K562 (cell line): ENCODE measurements at regions not wholly inside any gene's neighbourhood (a gene's known extent, or its start where the extent isn't known, plus 50 kb on each side); places are given as distances from the start of the nearest gene placed in this dataset.

Experiments
- ATAC-seq: fragments of 200-7000 bp; cut with Tn5 transposase; 3 replicates; pipeline ENCODE4 v1.9.1; 2020; ENCODE audit warnings: moderate library complexity
- BruUV-seq: library from RNA; stranded (reverse); fragments of 400-500 nt; replicated peaks from 2 replicates; lab custom pipeline; 2021; lab: Mats Ljungman, UMichigan
- CTCF ChIA-PET: fragments of 300-600 bp; formaldehyde crosslinking; extraction: SDS; loops from one replicate; lab custom pipeline; 2021; ENCODE audit warnings: low intra/inter-chr PET ratio; lab: Yijun Ruan, JAX
- POLR2A ChIA-PET: fragments of 300-600, 350-650 bp; sonication (Branson Sonifier 250); formaldehyde crosslinking; extraction: SDS; loops from one replicate; lab custom pipeline; 2021; ENCODE audit warnings: antibody characterized with exemption, inconsistent platforms; lab: Yijun Ruan, JAX
- DNase-seq, 4 experiments: peaks; one replicate each; pipeline versions ENCODE4 v3.0.0 to v3.0.0-alpha.2; 2011 to 2018; ENCODE audit warnings: low spot score in 3 of 4, mixed read lengths in 3 of 4; ENCODE audit errors: extremely low read depth in 1 of 4
- FAIRE-seq: peaks from 2 replicates; lab custom pipeline; 2011; peaks lifted over from hg19 to GRCh38; lab: Jason Lieb, UNC
- H2AFZ ChIP-seq: 2 replicates; pipeline ENCODE4 v1.6.0; 2011; ENCODE audit warnings: low read depth, low read length, control low read depth, inconsistent platforms
- H3K27ac ChIP-seq: fragments of 200-600 bp; 3 replicates; pipeline ENCODE4 v1.8.0; 2011; ENCODE audit warnings: low read depth, mild to moderate bottlenecking, control low read depth, inconsistent platforms, low read length, moderate library complexity, mixed read lengths; ENCODE audit errors: extremely low read depth
- H3K27me3 ChIP-seq, 2 experiments: fragments of 300-600 bp in 1 of 2; 2 replicates in 1 of 2; 3 replicates in 1 of 2; pipeline versions ENCODE4 v1.6.0 to v1.8.0; 2011; ENCODE audit warnings: inconsistent platforms in 2 of 2, low read length in 2 of 2, mild to moderate bottlenecking in 1 of 2, mixed read lengths in 1 of 2, moderate library complexity in 1 of 2; ENCODE audit not compliant: control insufficient read depth in 2 of 2, insufficient read depth in 2 of 2
- H3K36me3 ChIP-seq: fragments of 300-600 bp; 3 replicates; pipeline ENCODE4 v1.8.0; 2011; ENCODE audit warnings: mild to moderate bottlenecking, low read length, inconsistent platforms; ENCODE audit not compliant: control insufficient read depth, insufficient read depth
- H3K4me1 ChIP-seq, 2 experiments: fragments of 200-600 bp in 1 of 2; replicated peaks in 1 of 2; 2 replicates in 1 of 2; 3 replicates in 1 of 2; pipeline versions ENCODE4 v1.5.1 to v1.8.0; 2011; ENCODE audit warnings: inconsistent platforms in 2 of 2, low read length in 2 of 2, mild to moderate bottlenecking in 1 of 2, mixed read lengths in 1 of 2, moderate library complexity in 1 of 2; ENCODE audit not compliant: control insufficient read depth in 2 of 2, insufficient read depth in 2 of 2
- H3K4me2 ChIP-seq: 2 replicates; pipeline ENCODE4 v1.6.1; 2011; ENCODE audit warnings: low read length, control low read depth, inconsistent platforms, mixed read lengths; ENCODE audit not compliant: insufficient read depth
- H3K4me3 ChIP-seq: fragments of 200-600 bp; sonication (generic), shearing (Covaris generic); 2 replicates; pipeline ENCODE4 v1.5.1; 2016; ENCODE audit warnings: control low read depth, inconsistent platforms
- H3K79me2 ChIP-seq: fragments of 200-600 bp; 3 replicates; pipeline ENCODE4 v1.8.0; 2011; ENCODE audit warnings: low read length, inconsistent platforms; ENCODE audit not compliant: control insufficient read depth, insufficient read depth
- H3K9ac ChIP-seq, 2 experiments: 2 replicates each; pipeline versions ENCODE4 v1.6.0 to v1.6.1; 2011; ENCODE audit warnings: low read depth in 2 of 2, low read length in 2 of 2, control low read depth in 1 of 2, inconsistent platforms in 1 of 2, mild to moderate bottlenecking in 1 of 2, mixed read lengths in 1 of 2; ENCODE audit not compliant: insufficient read depth in 1 of 2
- H3K9me1 ChIP-seq: one replicate; pipeline ENCODE4 v1.6.0; 2011; ENCODE audit warnings: inconsistent platforms, mild to moderate bottlenecking, low read length, moderate library complexity; ENCODE audit not compliant: control insufficient read depth, insufficient read depth
- H3K9me3 ChIP-seq: replicated peaks from 2 replicates; pipeline ENCODE4 v1.5.1; 2011; ENCODE audit warnings: low read depth, low read length, inconsistent platforms; ENCODE audit not compliant: control insufficient read depth, insufficient read depth
- H4K20me1 ChIP-seq: replicated peaks from 2 replicates; pipeline ENCODE4 v1.6.1; 2011; ENCODE audit warnings: low read length, inconsistent platforms, mixed read lengths; ENCODE audit not compliant: control insufficient read depth, insufficient read depth
- BRCA1 ChIP-seq, 2 experiments: fragments of 450-650 bp in 1 of 2; sonication (generic) in 1 of 2; formaldehyde crosslinking in 1 of 2; IDR thresholded peaks; 2 replicates each; pipeline versions ENCODE4 v1.5.0 to v1.6.1; 2017 to 2020; ENCODE audit warnings: mild to moderate bottlenecking in 1 of 2, missing genetic modification reagents in 1 of 2
- CHD1 ChIP-seq: fragments of 200-600 bp; sonication (generic); IDR thresholded peaks from one replicate; pipeline ENCODE4 v1.6.1; 2012; ENCODE audit warnings: mild to moderate bottlenecking, moderate library complexity, low read length, inconsistent platforms
- EZH2 ChIP-seq: IDR thresholded peaks from 2 replicates; pipeline ENCODE4 v1.6.1; 2012; ENCODE audit warnings: low read depth, mild to moderate bottlenecking, inconsistent platforms, low read length, borderline replicate concordance
- IFI16 ChIP-seq: fragments of 250-450 bp; sonication (Bioruptor Pico); IDR thresholded peaks from 2 replicates; pipeline ENCODE4 v2.1.2; 2022; ENCODE audit warnings: mild to moderate bottlenecking, inconsistent platforms
- KAT8 ChIP-seq: fragments of 450-650 bp; IDR thresholded peaks from 2 replicates; pipeline ENCODE4 v1.6.1; 2016; ENCODE audit warnings: low read depth, mild to moderate bottlenecking
- NFIC ChIP-seq: fragments of 450-650 bp; IDR thresholded peaks from 2 replicates; pipeline ENCODE4 v1.6.1; 2017; ENCODE audit warnings: mild to moderate bottlenecking, inconsistent platforms
- TCFL5 ChIP-seq: fragments of 250-450 bp; sonication (Bioruptor Pico); conservative IDR thresholded peaks from 2 replicates; pipeline ENCODE4 v1.6.1; 2021; ENCODE audit warnings: mild to moderate bottlenecking, moderate library complexity, matching md5 sums
- XRCC3 ChIP-seq: fragments of 450-650 bp; IDR thresholded peaks from 2 replicates; pipeline ENCODE4 v1.6.1; 2017; ENCODE audit warnings: mild to moderate bottlenecking, moderate library complexity
- ZNF316 ChIP-seq: fragments of 450-650 bp; IDR thresholded peaks from 2 replicates; pipeline ENCODE4 v1.6.1; 2016
- WGBS: fragments of 100-300 bp; shearing (Covaris generic); methylation state at CpG from one replicate; pipeline ENCODE4 v1.1.6; 2016; ENCODE audit warnings: low coverage, mixed read lengths; ENCODE audit not compliant: insufficient coverage; ENCODE audit errors: missing lambda C conversion rate; 5-methylcytosine and 5-hydroxymethylcytosine counted together
- in situ Hi-C: fragments of 300-500 bp; cut with MboI; formaldehyde crosslinking; loops from 4 replicates; pipeline ENCODE4 v1.15.0; 2018; ENCODE audit warnings: inconsistent platforms, mixed read lengths
- intact Hi-C: fragments of 100-400 bp; cut with micrococcal nuclease; formaldehyde crosslinking; loops from 2 replicates; pipeline ENCODE4 v1.14.2; 2022
- TF ChIP-seq, protein P1 (sequence below): fragments of 200-800 bp; sonication (Bioruptor generic); IDR thresholded peaks from 2 replicates; pipeline ENCODE4 v1.6.1; 2017; ENCODE audit warnings: missing genetic modification characterization, missing compliant biosample characterization
- TF ChIP-seq, protein P2 (sequence below): sonication (generic); formaldehyde crosslinking; IDR thresholded peaks from 2 replicates; pipeline ENCODE4 v1.8.0; 2022; ENCODE audit warnings: mild to moderate bottlenecking, low read depth, missing genetic modification reagents
- TF ChIP-seq, protein P3 (sequence below): fragments of 450-650 bp; IDR thresholded peaks from 2 replicates; pipeline ENCODE4 v1.6.1; 2014; ENCODE audit warnings: low read depth, mild to moderate bottlenecking, moderate library complexity, borderline replicate concordance
- TF ChIP-seq, protein P4 (sequence below): sonication (generic); formaldehyde crosslinking; IDR thresholded peaks from 2 replicates; pipeline ENCODE4 v1.5.0; 2020; ENCODE audit warnings: missing genetic modification reagents

DNA sequence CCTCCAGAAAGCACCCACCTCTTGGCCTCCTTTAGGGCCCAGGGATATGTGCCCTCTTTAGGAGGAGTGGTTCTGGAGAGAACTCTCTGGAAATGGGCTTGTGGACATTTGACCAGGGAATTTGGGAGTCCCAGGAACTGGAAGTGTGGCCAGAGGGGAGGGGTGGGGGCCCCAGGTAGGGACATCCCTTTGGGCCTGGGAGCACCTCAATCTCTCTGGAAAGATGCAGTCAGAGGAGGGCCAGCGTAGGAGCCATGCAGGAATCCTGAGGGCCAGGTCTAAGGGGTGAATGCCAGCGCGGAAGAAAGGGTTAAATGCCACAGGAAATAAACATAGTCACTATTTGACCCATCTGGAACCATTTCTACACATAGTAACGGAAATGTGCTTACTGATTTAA lies 50.3 kb upstream of the ITGA11 start:
- H3K27me3 ChIP-seq, result peaks cover 0 to 18% of the 10 kb centered on the region in 2 experiments; a peak in 3 of 5 replicates
- CTCF ChIA-PET, result no interaction called here
- intact Hi-C loops (no loop called here), in situ Hi-C loops (no loop called here)
- H3K9me1 ChIP-seq, result no peaks in the 10 kb centered on the region
- DNase-seq (no peak), ATAC-seq (no peak), FAIRE-seq (no peak)
- 0% methylated on average over 4 of the region's 4 CpGs for WGBS
- no peaks in the 10 kb centered on the region for H3K4me1 ChIP-seq
- no peak overlapping the region for H3K9ac ChIP-seq
- H3K4me3 ChIP-seq, result no peak overlapping the region
- no peak overlapping the region for H3K4me2 ChIP-seq
- no peak overlapping the region for H3K27ac ChIP-seq
- H3K79me2 ChIP-seq, result no peaks in the 10 kb centered on the region
- BruUV-seq, result no TSS peak
- H4K20me1 ChIP-seq, result no peaks in the 10 kb centered on the region; the same call in 1 of the 2 replicates
- H3K9me3 ChIP-seq, result no peaks in the 10 kb centered on the region
- no peaks in the 10 kb centered on the region for H3K36me3 ChIP-seq
- no peak overlapping the region for H2AFZ ChIP-seq
- POLR2A ChIA-PET, result no interaction called here
- TF ChIP-seq ZNF316 (no peak), NFIC (no peak), KAT8 (no peak), CHD1 (no peak), TCFL5 (CRISPR knock-in tag) (no peak)
- TF ChIP-seq, protein P1, sequence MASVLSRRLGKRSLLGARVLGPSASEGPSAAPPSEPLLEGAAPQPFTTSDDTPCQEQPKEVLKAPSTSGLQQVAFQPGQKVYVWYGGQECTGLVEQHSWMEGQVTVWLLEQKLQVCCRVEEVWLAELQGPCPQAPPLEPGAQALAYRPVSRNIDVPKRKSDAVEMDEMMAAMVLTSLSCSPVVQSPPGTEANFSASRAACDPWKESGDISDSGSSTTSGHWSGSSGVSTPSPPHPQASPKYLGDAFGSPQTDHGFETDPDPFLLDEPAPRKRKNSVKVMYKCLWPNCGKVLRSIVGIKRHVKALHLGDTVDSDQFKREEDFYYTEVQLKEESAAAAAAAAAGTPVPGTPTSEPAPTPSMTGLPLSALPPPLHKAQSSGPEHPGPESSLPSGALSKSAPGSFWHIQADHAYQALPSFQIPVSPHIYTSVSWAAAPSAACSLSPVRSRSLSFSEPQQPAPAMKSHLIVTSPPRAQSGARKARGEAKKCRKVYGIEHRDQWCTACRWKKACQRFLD (CRISPR knock-in tag), result no peak

DNA sequence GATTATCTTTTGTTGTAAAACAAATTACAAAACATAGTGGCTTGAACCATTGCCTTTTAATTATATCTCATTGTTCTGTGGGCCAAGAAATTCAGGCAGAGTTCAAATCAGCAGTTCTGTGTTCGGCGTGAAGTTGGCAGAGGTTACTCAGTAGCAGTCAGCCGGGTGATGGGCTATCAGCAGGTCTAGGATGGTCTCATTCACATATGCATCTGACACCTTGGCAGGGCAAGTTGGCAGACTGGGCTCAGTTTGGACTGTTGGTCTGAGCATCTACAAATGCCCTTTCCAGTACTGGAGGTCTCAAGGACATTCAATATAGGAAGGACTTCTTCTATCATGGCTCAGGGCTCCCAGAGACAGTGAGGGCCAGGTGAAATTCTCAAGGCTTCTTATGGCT lies 51.2 kb upstream of the ITGA11 start:
- H3K27me3 ChIP-seq, result peaks cover 0 to 18% of the 10 kb centered on the region in 2 experiments; a peak in 3 of 5 replicates
- TF ChIP-seq XRCC3 (no peak), BRCA1 (IDR thresholded peaks at IDR 0.05) (no peak), BRCA1 (CRISPR knock-in tag; IDR thresholded peaks at IDR 0.05) (no peak), EZH2 (no peak), IFI16 (CRISPR knock-in tag) (no peak)
- TF ChIP-seq, protein P2, sequence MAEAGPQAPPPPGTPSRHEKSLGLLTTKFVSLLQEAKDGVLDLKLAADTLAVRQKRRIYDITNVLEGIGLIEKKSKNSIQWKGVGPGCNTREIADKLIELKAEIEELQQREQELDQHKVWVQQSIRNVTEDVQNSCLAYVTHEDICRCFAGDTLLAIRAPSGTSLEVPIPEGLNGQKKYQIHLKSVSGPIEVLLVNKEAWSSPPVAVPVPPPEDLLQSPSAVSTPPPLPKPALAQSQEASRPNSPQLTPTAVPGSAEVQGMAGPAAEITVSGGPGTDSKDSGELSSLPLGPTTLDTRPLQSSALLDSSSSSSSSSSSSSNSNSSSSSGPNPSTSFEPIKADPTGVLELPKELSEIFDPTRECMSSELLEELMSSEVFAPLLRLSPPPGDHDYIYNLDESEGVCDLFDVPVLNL (CRISPR knock-in tag), result no peak
- TF ChIP-seq, protein P3, sequence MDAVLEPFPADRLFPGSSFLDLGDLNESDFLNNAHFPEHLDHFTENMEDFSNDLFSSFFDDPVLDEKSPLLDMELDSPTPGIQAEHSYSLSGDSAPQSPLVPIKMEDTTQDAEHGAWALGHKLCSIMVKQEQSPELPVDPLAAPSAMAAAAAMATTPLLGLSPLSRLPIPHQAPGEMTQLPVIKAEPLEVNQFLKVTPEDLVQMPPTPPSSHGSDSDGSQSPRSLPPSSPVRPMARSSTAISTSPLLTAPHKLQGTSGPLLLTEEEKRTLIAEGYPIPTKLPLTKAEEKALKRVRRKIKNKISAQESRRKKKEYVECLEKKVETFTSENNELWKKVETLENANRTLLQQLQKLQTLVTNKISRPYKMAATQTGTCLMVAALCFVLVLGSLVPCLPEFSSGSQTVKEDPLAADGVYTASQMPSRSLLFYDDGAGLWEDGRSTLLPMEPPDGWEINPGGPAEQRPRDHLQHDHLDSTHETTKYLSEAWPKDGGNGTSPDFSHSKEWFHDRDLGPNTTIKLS, result no peak
- TF ChIP-seq, protein P4, sequence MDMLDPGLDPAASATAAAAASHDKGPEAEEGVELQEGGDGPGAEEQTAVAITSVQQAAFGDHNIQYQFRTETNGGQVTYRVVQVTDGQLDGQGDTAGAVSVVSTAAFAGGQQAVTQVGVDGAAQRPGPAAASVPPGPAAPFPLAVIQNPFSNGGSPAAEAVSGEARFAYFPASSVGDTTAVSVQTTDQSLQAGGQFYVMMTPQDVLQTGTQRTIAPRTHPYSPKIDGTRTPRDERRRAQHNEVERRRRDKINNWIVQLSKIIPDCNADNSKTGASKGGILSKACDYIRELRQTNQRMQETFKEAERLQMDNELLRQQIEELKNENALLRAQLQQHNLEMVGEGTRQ (CRISPR knock-in tag), result no peak

More for the DNA sequence above, 51.2 kb upstream of the ITGA11 start:
- CTCF ChIA-PET, result no interaction called here
- no peaks in the 10 kb centered on the region for H3K79me2 ChIP-seq
- no peak overlapping the region for H3K9ac ChIP-seq
- WGBS, result 0% methylated on average over 3 of the region's 3 CpGs
- H2AFZ ChIP-seq, result no peak overlapping the region
- FAIRE-seq, result no peak
- intact Hi-C loops (no loop called here), in situ Hi-C loops (no loop called here)
- no peaks in the 10 kb centered on the region for H4K20me1 ChIP-seq
- no peak for DNase-seq
- no peaks in the 10 kb centered on the region for H3K36me3 ChIP-seq
- no peaks in the 10 kb centered on the region for H3K4me1 ChIP-seq
- POLR2A ChIA-PET, result no interaction called here
- no peaks in the 10 kb centered on the region for H3K9me1 ChIP-seq
- H3K9me3 ChIP-seq, result no peaks in the 10 kb centered on the region
- BruUV-seq, result no TSS peak
- H3K4me2 ChIP-seq, result no peak overlapping the region
- H3K4me3 ChIP-seq, result no peak overlapping the region
- no peak overlapping the region for H3K27ac ChIP-seq
- ATAC-seq, result no peak
